NCI-H82 treated with DMSO at 0.1 percent for 48 hours (cell line): ENCODE measurements at regions not wholly inside any gene's neighbourhood (a gene's known extent, or its start where the extent isn't known, plus 50 kb on each side); places are given as distances from the start of the nearest gene placed in this dataset.
"Not testable (repeated sequence)": the region's sequence is repeated elsewhere in the genome, so short reads cannot be mapped to it uniquely, and the experiment has no call there.

Source experiments
- DNase-seq: peaks from one replicate; lab custom pipeline; 2025; ENCODE audit not compliant: unreplicated experiment; lab: John Stamatoyannopoulos, UW

DNA sequence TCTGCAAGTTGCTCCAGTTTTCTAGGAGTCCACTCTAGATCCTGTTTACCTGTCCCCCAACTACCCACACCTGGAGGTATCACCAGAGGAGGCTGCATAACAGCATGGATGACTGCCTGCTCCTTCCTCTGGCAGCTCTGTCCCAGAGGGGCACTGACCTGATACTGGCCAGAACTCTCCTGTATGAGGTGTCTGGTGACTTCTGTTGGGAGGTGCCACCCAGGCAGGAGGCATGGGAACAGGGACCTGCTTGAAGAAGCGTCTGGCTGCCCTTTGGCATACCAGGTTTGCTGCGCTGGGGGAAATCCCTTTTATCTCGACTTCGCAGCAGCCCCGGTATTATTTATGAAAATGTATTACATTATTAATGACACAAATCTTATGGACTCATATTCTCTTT is 1163.6 kb downstream of the NSUN3 start:
- no peak for DNase-seq

DNA sequence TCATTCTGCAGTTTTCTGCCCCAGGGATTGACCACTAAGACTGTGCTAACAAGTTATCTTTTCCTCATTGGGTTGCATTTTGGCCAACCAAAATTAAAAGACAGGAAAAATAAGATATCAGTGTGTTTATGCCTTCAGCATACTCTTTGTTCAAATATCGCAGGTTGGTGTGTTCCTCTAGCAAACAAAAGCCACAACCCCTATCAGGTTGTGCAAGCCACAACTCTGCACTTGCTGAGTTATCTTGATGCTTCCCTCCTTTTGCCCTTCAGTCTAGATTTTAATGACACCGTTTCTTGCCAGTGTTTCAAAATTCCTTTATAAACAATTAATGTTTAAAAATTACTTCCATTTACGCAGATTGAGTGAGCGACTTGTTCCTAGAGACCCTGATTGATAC is 1164.2 kb downstream of the NSUN3 start:
- DNase-seq: no peak

DNA sequence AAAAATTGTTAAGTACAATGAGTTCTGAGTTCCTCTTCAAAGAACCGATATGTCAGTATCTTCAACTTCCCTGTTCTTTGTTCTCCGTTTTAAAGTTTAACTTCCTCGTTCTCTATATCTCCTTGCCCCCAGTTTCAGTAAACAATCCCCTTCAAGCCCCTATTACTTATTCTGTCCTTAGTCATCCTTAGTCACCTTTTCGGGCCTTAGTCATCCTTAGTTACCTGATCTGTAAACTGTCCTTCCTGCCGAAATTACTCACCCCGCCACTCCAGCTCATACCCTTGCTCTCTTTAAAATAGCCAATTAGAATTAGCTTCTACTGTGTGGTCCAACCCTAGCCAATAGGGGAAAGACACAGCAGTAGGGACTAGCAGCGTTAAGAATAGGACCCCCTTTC is 1165.6 kb downstream of the NSUN3 start:
- DNase-seq: no peak

DNA sequence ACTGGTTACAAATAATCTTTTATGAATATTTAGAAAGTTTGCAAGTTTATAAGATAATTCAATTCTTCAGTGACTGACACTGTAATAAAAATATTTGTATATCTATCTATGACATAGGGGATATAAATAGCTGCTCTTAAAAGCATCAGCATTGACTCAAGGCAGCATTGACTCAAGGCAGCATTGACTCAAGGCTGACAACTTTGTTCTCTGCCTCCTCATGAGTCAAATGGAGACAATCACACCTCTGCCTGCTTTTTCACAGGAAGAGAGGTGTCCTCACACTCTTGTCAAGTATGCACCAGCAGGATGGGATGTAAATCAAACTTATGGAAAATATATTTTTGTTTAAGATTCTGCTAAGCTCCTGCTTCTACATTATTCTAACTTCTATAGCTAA is 1173.1 kb downstream of the NSUN3 start:
- DNase-seq: no peak

DNA sequence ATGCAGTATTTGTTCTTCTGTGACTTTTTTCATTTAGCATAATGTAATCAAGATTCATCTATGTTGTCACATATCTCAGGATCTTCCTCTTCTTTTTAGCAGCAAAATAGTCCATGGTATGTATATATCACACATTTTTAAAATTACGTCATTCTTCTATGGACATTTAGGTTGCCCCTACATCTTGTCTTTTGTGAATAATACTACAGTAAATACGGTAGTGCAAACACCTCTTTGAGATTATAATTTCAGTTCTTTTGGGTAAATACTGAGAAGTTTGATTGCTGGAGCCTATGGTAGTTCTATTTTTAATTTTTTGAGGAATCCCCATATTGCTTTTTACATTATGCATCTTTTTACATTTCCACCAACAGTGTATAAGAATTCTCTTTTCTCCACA is 1174.9 kb downstream of the NSUN3 start:
- DNase-seq: no peak

DNA sequence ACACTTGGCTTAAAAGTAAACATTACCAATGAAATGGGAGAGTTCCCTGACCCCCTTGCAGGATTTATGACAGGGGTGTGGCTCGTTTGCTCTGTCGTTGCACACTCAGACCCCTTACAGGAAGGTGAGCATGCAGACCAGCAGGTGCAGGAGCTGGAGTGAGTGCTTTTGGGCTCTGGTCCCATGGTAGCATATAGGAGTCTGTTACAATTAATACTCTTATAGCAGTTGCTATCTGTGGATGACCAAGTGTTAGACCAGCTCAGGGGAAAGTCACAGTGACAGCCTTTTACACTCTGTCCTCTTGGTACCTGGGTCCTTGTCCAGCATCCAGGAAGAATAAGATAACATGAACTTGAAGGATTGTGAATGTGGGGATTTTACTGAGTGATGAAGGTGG is 1177.5 kb downstream of the NSUN3 start:
- DNase-seq: no peak

DNA sequence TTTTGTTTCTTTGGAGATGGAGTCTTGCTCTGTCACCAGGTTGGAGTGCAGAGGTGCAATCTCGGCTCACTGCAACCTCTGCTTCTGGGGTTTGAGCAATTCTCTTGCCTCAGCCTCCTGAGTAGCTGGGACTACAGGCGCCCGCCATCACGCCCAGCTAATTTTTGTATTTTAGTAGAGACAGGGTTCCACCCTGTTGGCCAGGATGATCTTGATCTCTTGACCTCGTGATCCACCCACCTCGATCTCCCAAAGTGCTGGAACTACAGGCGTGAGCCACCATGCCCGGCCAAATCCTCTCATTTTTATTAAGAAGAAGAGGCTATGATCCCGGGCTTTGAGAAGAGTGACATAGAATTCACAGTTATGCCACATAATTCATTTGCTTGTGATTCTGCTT is 1178.4 kb downstream of the NSUN3 start:
- DNase-seq: not testable (repeated sequence)

DNA sequence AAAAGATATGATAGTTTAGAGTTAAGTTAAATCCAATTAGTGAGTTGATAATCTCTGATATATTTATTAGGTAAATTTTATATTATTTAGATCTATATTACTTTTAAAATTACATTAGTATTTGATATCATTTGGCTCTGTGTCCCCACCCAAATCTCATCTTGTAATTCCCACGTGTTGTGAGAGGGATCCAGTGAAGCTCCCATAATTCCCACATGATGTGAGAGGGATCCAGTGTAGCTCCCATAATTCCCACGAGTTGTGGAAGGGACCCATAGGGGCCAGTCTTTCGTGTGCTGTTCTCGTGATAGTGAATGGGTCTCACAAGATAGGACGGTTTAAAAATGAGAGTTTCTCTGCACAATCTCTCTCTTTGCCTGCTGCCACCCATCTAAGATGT is 1183.6 kb downstream of the NSUN3 start:
- no peak for DNase-seq

DNA sequence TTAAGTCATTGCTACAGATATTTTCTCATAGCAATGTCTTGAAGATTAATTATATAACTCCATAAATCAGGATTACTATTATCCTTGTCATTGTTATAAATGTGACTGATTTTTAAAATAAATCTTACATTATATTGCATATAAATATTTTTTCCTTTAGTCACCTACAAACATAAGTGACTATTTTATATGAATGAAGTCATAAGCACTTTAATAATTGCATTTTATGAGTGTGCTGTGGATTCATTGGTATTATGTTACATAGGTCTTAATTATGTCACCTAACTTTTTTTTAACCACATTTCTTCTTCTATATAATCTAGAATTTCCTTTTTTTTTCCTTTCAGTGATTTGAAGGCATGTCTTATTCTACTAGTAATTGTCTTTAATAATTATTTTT is 1191.2 kb downstream of the NSUN3 start:
- DNase-seq: no peak

DNA sequence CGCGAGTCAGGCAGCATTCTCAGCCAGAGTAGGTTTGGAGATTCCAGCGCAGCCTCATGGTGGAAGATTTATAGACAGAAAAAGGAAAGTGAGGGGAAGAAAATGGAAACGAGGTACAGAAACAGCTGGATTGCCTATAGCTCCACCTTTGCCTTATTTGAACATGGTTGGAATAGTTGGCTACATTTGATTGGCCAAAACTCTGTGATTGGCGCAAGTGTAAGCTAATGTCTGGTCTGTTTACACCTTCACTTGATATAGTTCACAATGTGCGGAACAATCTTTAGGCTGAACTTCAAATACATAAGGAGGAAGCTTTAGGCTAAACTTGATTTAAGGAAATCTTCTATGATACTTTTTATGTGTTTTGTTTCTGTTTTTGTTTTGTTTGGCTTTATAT is 1191.9 kb downstream of the NSUN3 start:
- DNase-seq: no peak

DNA sequence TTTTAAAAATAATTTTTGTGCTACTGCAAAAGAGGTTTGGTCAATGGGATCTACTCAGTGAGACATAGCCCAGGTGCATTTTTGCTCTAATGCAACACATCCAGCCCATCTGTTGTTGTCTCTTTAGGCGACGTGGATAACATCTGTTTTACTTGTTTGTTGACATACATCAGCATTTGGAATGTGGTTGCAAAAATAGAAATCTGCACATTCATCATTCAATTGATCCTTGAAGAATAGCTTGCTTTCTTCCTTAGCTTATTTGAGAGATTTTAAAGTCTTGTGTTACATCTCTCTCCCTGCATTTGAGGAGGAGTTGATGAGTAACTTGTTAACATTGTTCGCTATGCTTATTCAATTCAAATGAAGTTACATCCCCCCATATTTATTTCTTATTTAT is 1202.3 kb downstream of the NSUN3 start:
- no peak for DNase-seq

DNA sequence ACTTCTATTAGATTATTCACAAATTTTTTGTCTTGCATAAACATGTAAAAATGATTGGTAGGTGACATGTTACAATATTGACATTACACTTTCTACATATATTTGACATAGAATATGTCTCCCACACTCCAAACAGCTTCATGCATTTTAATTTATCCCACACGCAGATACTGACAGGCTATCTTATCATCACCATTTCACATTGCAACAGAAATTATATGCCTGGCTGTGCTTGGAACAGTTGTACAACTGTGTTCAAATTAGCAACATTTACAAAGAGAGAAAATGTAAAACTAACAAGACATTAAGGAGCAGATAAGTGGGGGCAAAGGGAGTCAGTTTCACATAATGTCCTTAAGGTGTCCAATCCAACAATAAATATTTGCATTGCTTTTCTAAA is 1208.5 kb downstream of the NSUN3 start:
- DNase-seq: no peak

DNA sequence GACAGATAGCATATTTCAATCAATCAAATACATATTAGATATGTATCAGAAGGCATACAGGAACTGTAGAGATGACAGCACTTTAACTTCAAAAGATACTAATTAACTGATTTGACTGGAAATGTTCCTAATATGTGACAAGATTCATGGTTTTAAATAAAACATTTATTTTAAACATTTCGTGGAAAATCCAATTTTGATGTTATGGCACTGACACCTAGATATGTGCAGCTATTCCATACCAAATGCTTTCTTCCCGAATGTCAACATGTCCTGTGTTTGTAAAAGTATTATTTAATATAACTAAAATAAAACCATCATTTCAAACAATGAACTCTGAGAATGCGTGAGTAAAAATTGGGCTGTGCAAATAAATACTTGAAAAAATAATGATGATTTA is 1209.3 kb downstream of the NSUN3 start:
- no peak for DNase-seq

DNA sequence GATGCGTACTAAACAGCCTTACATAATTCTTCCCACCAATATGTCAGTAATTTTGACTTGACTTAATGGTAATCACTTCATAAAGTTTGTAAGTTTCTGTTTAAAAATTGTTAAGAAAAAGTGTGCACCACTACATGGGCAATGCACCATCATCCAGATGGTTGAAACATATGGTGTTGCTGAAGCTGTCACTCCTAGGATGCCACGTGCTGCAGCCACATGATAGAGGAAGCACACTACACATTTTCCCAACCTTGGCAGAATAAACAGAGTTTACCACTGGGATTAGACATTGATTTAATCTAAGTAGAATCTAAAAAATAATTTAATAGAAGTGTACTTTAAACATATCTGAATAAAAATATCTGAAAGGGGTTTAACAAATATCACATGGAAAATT is 1209.9 kb downstream of the NSUN3 start:
- peak; percentile 38 for DNase-seq

DNA sequence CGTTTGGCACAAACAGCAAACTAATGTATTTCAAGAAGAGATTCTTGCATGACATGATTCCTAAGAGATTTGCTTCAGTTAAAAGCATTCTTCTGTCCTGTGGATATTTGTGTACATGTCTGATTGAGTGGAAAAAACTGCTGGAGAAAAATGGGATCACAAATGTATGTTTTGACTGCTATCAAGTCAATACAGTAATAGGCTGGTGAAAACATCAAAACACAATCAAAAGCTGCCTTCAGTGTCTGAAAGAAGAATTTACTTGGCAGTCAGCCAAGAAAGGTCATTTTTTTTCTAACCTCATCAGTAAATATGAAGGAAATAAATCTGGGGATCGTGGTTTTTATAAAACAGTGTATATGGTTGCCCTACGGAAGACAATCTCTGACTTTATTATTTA is 1214.8 kb downstream of the NSUN3 start:
- DNase-seq: no peak

DNA sequence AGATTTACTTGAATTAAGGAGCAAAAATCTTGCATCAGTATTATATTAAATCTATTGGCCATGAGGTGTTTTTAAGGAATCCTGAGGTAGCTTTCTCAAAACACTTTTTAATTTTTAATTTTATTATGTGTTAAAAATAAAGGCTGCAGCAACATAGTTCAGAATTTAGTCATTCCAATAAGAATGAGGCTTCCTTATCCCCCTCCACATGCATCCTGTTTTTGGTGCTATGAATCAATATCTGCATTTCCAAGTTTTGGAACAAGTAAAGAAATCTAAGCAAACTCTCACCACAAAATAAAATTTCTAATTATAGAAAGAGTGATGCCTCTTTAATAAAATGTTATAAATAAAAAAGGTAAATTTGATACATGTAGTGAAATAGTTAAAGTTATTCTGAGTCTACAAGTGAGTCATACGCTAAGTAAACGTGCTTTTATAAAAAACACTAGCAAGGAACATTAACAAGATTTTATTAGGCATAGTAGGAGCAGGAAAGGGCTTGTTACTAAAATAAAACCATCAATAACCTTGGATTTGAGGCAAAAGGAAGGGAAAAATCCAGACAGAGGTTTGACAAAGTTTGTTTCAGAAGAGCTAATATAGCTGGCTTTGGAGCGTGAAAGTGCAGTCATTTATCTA is 1218.0 kb downstream of the NSUN3 start:
- no peak for DNase-seq

DNA sequence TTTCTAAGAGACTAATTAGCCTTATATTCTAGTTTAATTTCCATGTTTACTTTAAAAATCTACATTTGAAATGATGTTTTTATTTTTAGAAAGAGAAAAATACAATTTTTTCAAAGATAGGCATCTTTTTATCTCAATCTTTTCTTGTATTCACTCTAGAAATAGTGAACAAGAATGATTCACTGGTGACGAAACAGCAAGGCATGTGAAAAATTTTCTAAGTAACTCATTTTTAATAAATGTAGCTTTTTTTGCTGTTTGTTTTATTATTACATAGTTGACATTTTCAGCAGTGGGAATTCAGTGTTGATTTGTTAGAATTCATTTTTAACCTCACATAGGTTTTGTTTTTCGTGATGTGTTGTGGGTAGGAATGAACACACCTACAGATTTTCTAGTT is 1226.4 kb downstream of the NSUN3 start:
- no peak for DNase-seq

DNA sequence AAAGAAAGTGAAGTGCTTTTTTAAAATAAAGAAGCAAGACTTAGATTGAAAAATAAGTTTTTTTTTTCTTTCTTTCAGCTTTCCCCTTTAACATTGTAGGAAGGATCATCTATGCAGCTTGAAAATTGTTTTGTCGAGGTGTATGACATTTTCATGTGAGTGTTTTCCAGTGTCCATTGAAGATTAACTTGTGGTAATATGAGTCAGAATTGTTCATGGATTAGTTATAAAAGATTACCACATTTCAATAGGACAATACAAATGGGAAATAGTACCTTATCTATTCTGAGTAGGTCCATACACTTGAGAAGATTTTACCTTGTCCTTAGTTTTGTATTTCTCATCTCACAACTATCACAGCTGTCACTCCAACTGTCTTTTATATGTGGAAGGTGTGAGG is 1234.7 kb downstream of the NSUN3 start:
- DNase-seq: no peak

DNA sequence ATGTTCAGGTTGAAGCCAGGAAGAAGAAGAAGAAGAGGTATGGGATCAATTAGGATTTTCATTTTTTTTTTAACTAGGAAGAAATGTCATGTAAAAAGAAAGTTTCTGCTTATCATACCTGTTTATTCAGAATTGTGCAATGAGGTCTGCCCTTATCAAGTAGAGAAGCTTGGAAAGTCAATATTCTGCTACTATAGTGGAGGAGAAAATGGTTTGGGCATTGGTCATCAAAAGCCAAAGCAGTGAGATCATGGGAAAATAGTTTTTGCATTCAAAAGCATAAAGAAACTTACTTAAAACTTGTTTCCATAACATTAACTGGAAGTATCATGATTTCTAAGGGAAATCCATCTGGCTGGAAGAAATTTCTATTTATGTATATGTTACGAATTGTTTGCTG is 1239.2 kb downstream of the NSUN3 start:
- no peak for DNase-seq

DNA sequence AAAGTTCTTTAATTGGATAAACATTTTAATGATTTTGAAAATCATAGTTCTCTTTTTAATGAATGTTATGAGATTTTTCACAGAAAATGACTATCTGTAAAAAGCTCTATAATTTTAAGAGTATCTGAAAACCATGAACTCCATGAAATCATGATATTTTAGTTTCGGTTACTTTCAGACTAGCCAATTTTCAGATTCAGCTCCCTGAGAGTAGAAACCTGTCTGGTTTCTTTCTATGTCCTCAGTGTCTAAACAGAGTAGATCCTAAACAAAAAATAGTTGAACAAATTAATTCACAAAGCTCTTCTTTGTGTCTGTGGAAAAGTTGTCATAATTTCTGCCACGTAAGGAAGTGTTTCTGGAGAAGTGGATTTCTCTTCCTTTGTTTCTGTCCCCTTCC is 1247.7 kb downstream of the NSUN3 start:
- no peak for DNase-seq

DNA sequence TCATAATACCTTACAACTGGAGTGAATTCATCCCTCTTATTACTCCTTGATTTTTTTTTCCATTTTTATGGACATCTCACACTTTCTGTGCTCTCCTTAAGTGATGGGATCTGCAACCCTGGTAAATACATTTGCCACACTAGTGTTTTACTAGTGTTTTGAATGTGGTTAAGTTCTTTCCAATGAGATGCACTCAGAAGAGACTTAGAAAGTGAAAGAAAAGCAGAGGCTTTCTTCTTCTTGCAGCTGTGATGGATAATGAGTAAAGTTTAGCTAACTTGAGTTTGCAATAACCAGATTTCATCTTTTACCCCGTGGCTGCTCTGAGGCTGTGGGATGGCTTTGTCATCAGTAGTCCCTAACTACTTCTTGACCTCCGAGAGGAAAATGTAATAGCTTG is 1248.4 kb downstream of the NSUN3 start:
- DNase-seq: no peak

DNA sequence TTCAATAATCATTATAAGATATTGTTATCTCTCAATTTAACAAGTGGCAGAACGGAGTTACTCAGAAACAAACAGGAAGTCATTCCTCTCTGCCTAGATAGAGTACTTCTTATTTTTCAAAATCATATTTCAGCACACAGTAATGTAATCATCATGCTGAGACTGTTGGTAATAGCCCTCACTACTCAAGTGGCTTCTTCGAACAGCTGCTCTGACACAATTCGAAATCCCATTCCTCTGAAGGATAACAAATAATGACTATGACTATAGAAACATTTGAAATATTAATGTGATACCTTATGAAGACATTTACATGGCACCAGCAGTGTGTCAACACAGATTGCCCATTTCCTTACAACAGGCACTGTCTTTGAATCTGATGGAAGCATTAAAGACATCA is 1249.8 kb downstream of the NSUN3 start:
- DNase-seq: no peak

DNA sequence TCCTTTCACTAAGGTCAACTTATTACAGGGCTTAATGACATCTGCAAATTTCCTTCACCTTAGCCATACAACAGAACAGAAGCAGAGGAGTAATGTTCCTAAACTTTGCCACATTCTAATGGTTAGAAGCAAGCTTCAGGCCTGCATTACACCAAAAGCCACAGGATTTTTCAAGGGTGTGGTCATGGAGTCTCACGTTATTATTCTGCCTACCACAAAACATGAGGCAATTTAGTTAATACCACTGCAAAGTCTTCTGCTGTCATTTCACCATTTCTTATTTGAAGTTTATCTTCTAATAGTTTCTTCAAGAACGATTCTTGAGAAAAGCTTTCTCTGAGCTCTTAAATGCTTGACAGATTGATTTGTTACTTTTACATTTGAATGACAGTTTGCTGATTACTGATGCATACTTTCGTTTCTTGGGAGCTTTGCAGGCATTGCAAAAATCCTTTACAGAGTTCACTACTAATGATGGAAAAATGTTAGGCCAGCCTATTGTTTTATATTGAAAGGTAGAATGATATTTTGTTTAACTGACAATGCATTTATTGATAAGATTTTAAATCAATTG is 1257.1 kb downstream of the NSUN3 start:
- no peak for DNase-seq
